Right lobe of liver (tissue), 6 donors: ENCODE measurements at regions not wholly inside any gene's neighbourhood (a gene's known extent, or its start where the extent isn't known, plus 50 kb on each side); places are given as distances from the start of the nearest gene placed in this dataset.

Source experiments
- ATAC-seq, 4 donors: fragments of 200-7000 bp; cut with Tn5 transposase; one replicate each; pipeline ENCODE4 v1.9.1; 2020; ENCODE audit warnings: mild to moderate bottlenecking in 4 of 4, moderate library complexity in 4 of 4
- DNase-seq, 3 donors: peaks; one replicate each; pipeline ENCODE4 v3.0.0-alpha.2; 2020
- H3K27ac ChIP-seq, 3 donors: fragments of 200-600 bp; one replicate each; pipeline ENCODE4 v1.8.0; 2022
- H3K27me3 ChIP-seq, 2 donors: fragments of 200-600 bp; one replicate each; pipeline ENCODE4 v1.8.0; 2022
- H3K36me3 ChIP-seq, 4 donors: fragments of 200-600 bp; sonication (generic) in 1 of 4; one replicate each; pipeline versions ENCODE4 v1.5.1 to v1.8.0; 2017 to 2022; ENCODE audit warnings: control low read depth in 1 of 4
- H3K4me1 ChIP-seq, 4 donors: fragments of 200-600 bp; sonication (generic) in 1 of 4; one replicate each; pipeline versions ENCODE4 v1.5.1 to v1.8.0; 2017 to 2022; ENCODE audit warnings: control low read depth in 1 of 4
- H3K4me3 ChIP-seq, 3 donors: fragments of 200-600 bp; one replicate each; pipeline ENCODE4 v1.8.0; 2022
- H3K9me3 ChIP-seq, 4 donors: fragments of 200-600 bp; sonication (generic) in 1 of 4; one replicate each; pipeline versions ENCODE4 v1.5.1 to v1.8.0; 2017 to 2022; ENCODE audit warnings: control low read depth in 1 of 4
- CTCF ChIP-seq, 4 donors: fragments of 200-600 bp in 3 of 4; fragments of 450-650 bp in 1 of 4; IDR thresholded peaks; one replicate each; pipeline versions ENCODE4 v1.5.1 to v1.8.0; 2016 to 2022; ENCODE audit warnings: antibody characterized with exemption in 4 of 4, mild to moderate bottlenecking in 2 of 4
- POLR2A ChIP-seq: fragments of 450-650 bp; IDR thresholded peaks from one replicate; pipeline ENCODE4 v1.6.1; 2017; ENCODE audit warnings: antibody characterized with exemption, mild to moderate bottlenecking
- WGBS: methylation state at CpG from one replicate; pipeline ENCODE4 v1.1.6; 2018; ENCODE audit warnings: low coverage, low lambda C conversion rate; ENCODE audit not compliant: insufficient coverage; ENCODE audit errors: missing lambda C conversion rate; 5-methylcytosine and 5-hydroxymethylcytosine counted together
- intact Hi-C, 2 donors: fragments of 100-400 bp; cut with DNase I; formaldehyde crosslinking; loops; one replicate each; pipeline versions ENCODE4 v1.11.2 to v1.14.1; 2022
- donor health status: DM: no; HTN: yes; CAD: no.
- donor health status: DM: no; HTN: no; CAD: no.
- donor health status: DM: no; HTN: no; CAD: no.
- donor health status: DM: no; HTN: yes; CAD: no.
- donor health status: DM: no; HTN: yes; CAD: no.

GRCh38 chr7:82701949-82702348 is 258.4 kb upstream of the CACNA2D1 start:
- DNase-seq (no peak), ATAC-seq (no peak)
- Histone ChIP-seq H3K27ac (no peak overlapping the region), H3K27me3 (no peaks in the 10 kb centered on the region), H3K4me1 (no peaks in the 10 kb centered on the region), H3K9me3 (no peaks in the 10 kb centered on the region), H3K36me3 (no peaks in the 10 kb centered on the region), H3K4me3 (no peak overlapping the region)
- intact Hi-C loops = no loop called here
- TF ChIP-seq POLR2A (no peak), CTCF (IDR thresholded peaks at IDR 0.05) (no peak)
- 17% methylated on average over 1 of the region's 1 CpG for WGBS

GRCh38 chr7:82700741-82701140 is 257.2 kb upstream of the CACNA2D1 start:
- intact Hi-C loops = no loop called here
- TF ChIP-seq POLR2A (no peak), CTCF (IDR thresholded peaks at IDR 0.05) (no peak)
- Histone ChIP-seq H3K27me3 (no peaks in the 10 kb centered on the region), H3K4me1 (no peaks in the 10 kb centered on the region), H3K4me3 (no peak overlapping the region), H3K36me3 (no peaks in the 10 kb centered on the region), H3K27ac (no peak overlapping the region), H3K9me3 (no peaks in the 10 kb centered on the region)
- no peak for ATAC-seq
- 60% methylated on average over 2 of the region's 2 CpGs for WGBS
- DNase-seq = no peak

GRCh38 chr7:82699773-82700186 is 256.2 kb upstream of the CACNA2D1 start:
- DNase-seq (no peak), ATAC-seq (no peak)
- intact Hi-C loops = no loop called here
- Histone ChIP-seq H3K9me3 (no peaks in the 10 kb centered on the region), H3K27me3 (no peaks in the 10 kb centered on the region), H3K36me3 (no peaks in the 10 kb centered on the region), H3K4me1 (no peaks in the 10 kb centered on the region), H3K4me3 (no peak overlapping the region), H3K27ac (no peak overlapping the region)
- no peak for TF ChIP-seq POLR2A
- no peak for TF ChIP-seq CTCF (IDR thresholded peaks at IDR 0.05)
- 36% methylated on average over 3 of the region's 3 CpGs for WGBS

- ATAC-seq (no peak), DNase-seq (no peak)
- 76% methylated on average over 3 of the region's 3 CpGs for WGBS
Measured at GRCh38 chr7:82697897-82698296, 254.3 kb upstream of the CACNA2D1 start.

More at GRCh38 chr7:82697897-82698296, 254.3 kb upstream of the CACNA2D1 start:
- Histone ChIP-seq H3K4me3 (no peak overlapping the region), H3K9me3 (no peaks in the 10 kb centered on the region), H3K4me1 (no peaks in the 10 kb centered on the region), H3K36me3 (no peaks in the 10 kb centered on the region), H3K27ac (no peak overlapping the region), H3K27me3 (no peaks in the 10 kb centered on the region)
- TF ChIP-seq POLR2A = no peak
- TF ChIP-seq CTCF (IDR thresholded peaks at IDR 0.05) = no peak
- intact Hi-C loops = no loop called here
